NCI-H69 (cell line): ENCODE measurements at regions not wholly inside any gene's neighbourhood (a gene's known extent, or its start where the extent isn't known, plus 50 kb on each side); places are given as distances from the start of the nearest gene placed in this dataset.

Experiments used
- DNase-seq: peaks from one replicate; lab custom pipeline; 2025; lab: John Stamatoyannopoulos, UW

GRCh38 chr22:49435596-49435995, 392.1 kb downstream of the BRD1 start:
- DNase-seq: no peak

DNA sequence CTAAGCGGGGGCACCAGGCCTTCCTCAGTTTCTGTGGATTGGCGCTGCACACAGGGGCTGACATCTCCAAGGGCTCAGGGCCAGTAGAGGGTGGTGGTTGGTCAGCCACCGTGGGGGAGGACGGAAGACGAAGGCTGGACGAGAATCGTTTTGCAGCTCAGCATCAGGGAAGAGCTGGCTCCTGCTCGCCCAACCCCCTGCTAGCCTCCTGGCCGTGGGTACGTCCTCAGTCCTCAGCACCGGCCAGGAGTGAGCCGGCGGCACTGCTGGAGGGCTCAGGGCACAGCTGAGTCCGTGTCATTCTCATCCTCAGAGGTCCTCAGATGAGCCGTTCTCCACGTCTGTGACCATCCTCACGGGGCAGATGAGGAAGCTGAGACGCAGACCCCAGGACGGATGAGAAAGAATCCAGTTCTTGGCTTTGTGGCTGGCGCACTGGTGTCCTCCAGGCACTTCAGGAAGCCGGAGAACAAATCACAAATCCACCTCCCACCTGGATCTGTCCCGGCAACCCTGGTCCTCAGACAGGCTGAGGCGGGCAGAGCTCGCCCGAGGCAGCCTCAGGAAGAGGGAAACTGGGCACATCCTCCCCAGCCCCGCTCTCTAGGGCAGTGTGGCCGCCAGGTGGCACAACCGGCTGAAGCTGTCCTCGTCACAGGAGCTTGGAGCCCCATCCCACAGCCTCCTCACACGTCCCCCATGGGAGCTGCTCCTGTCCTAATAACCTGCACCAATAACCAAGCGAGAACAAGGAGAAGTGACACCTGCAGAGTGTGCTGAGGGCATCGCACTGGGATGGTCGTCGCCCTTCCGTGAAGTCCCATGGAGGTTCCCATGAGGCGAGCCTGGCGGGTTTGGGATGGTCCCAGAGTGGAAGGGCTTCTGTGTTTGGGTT, 393.7 kb downstream of the BRD1 start:
- DNase-seq: no peak

GRCh38 chr22:49432897-49433443, 394.7 kb downstream of the BRD1 start:
- DNase-seq: no peak

DNA sequence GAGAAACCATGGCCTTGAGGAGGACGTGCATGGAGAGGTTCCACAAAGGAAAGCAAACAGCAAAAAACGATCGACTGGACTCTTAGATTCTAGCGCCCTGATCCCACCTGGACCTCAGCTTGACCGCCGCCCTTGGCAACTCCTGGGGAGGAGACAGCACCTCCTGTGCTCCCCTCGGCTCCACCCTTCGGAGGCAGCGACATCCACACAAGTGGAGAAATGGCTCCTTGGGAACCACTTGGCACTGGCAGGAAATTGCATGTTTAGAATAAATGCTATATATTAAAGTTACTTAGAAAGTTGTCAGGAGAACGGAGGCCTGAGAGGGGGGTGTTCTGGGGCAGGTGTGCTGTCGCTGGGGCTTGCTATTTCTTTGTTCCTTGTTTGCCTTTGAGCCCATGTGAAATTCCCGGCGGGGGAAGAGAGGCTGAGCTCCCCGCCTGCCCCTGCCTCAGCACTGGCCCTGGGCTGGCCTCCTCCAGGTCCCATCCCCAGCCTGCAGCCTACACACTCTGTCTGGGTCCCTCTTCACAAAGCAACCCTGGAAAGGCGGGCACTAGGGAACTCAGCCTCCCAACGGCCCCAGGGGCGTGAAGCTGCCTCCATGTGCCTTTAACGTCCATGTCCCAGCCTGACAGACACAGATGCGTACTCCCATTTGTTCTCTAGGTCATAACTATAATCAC, 395.3 kb downstream of the BRD1 start:
- no peak for DNase-seq

- no peak for DNase-seq
These were observed 396.1 kb downstream of the BRD1 start for GRCh38 chr22:49431551-49431950.

- DNase-seq: peak; percentile 37
These were observed 398.6 kb downstream of the BRD1 start for GRCh38 chr22:49429066-49429465.

GRCh38 chr22:49427941-49428340, 399.7 kb downstream of the BRD1 start:
- DNase-seq: no peak

- DNase-seq: no peak
These were observed 400.3 kb downstream of the BRD1 start for GRCh38 chr22:49427341-49427740.

DNA sequence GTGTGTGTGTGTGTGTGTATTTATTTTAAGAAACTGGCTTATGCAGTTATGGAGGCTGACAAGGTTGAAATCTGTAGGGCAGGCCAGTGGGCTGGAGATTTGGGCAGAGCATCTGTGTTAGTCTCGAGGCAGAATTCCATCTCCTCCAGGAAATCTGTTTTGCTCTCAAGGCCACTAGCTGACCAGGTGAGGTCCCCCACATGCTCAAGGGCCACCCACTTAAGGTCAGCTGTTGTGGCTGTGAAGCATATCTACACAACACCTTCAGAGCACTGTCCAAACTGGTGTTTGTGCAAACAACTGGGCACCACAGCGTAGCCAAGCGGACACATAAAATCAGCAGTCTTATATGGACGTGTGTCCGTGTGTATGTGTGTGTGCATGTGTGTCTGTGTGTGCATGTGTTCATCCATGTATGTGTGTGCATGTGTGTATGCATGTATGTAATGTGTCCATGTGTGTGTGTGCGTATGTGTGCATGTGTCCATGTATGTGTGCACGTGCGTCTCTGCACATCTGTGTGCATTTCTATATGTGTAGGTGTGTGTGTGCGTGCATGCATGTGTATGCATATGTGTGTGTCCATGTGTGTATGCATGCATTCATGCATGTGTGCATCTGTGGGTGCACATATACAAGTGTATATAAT, 400.9 kb downstream of the BRD1 start:
- DNase-seq: no peak

DNA sequence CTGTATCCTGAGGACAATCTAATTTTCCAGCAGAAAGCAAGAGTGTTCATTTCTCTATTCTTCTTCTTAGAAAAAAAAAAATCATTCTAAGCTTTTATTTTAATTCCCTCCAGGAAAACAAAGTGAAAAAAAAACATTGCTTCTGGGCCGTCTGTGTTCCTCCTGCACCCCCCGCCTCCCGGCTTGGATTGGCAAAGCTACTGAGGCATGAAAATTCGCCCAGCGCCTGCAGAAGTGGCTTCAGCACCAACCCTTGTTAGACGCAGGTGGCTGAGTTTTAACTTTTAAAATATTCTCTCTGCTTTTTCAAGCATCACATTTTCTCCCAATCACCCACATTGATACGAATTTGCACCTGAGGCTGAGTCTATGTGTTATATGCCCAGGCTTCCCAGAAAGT, 401.6 kb downstream of the BRD1 start:
- DNase-seq: no peak

DNA sequence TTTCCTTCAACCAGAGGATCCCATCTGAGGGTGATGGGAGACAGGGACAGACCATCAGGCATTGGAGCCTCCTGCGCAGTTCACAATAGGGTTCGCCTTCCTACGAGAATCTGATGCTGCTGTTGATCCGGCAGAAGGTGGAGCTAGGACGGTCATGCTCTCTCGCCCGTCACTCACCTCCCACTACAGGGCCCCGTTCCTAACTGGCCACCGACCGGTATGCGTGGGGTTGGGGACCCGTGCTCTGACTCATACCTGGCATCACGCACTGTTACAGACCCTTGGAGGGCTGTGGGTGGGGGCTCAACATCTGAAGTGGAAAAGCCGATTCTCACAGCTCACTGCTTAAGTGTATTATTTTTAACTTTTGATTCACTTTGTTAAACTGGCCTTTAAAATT, 402.3 kb downstream of the BRD1 start:
- no peak for DNase-seq

DNA sequence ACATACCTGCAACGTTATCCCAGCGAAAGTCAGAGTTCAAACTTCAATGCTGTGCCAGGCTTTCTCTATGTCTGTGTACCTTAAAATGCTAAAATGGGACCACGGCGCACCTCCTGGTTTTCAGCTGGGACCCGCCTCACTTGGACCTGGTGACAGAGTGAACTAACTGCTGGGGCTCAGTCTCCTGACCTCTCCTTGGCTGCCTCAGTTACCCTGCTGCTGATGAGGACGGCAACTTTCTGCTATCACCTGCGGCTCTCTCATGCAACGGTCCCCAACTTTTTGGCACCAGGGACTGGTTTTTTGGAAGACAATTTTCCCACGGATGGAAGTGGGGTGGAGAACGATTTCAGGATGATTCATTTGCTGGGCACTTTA, 402.8 kb downstream of the BRD1 start:
- no peak for DNase-seq

- no peak for DNase-seq
These were observed 404.5 kb downstream of the BRD1 start for GRCh38 chr22:49423125-49423650.

GRCh38 chr22:49422701-49423100, 405.0 kb downstream of the BRD1 start:
- DNase-seq: no peak

DNA sequence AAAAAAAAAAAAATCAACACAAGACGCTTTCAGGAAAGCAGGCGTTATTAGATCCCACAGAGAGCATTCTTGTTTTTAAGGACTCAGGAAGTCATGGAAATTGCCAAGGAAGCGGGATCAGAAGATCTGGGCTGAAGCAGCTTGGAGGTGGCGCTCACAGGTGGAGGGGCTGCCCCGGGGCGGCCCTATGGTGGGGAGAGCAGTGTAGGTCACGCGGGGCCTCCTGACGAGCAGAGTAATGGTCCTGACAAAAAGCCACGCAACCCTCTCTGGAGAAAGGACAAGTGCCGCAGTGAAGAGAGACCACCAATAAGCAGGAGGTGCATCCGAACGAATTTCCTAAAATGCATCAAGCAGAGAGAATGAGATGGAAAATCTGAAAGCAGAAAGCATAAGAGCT, 407.0 kb downstream of the BRD1 start:
- DNase-seq: no peak

DNA sequence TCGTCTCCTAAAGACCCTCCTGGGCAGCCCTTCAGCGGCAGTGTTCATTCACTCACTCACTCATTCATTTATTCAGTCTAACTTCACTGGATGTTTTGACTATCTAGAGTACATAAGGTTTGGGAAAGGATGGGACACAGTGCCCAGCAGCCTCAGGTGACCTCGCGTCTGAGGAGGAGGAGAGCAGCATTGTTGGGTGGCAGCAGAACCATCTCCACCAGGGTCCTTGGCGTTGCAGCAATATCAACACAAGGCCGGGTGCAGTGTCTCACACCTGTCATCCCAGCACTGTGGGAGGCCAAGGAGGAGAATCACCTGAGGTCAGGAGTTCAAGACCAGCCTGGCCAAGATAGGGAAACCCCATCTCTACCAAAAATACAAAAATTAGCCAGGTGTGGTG, 408.0 kb downstream of the BRD1 start:
- DNase-seq: no peak

GRCh38 chr22:49418943-49419342, 408.7 kb downstream of the BRD1 start:
- DNase-seq: no peak

- no peak for DNase-seq
These were observed 409.3 kb downstream of the BRD1 start for GRCh38 chr22:49418341-49418894.

GRCh38 chr22:49417833-49418232, 409.8 kb downstream of the BRD1 start:
- no peak for DNase-seq

GRCh38 chr22:49417326-49417725, 410.3 kb downstream of the BRD1 start:
- no peak for DNase-seq

- DNase-seq: peak; percentile 50
These were observed 412.3 kb downstream of the BRD1 start for GRCh38 chr22:49415151-49415951.
